HG03571 (cell line): ENCODE measurements at regions not wholly inside any gene's neighbourhood (a gene's known extent, or its start where the extent isn't known, plus 50 kb on each side); places are given as distances from the start of the nearest gene placed in this dataset.

Source experiments
- ATAC-seq: cut with Tn5 transposase; IDR thresholded peaks from one replicate; pipeline ENCODE4 v1.9.1; 2021; ENCODE audit not compliant: unreplicated experiment

- no peak for ATAC-seq
Measured at GRCh38 chr16:64659866-64660265, 462.0 kb downstream of the CDH11 start.

GRCh38 chr16:64657316-64658011 is 464.4 kb downstream of the CDH11 start:
- no peak for ATAC-seq

GRCh38 chr16:64656471-64656870 is 465.4 kb downstream of the CDH11 start:
- ATAC-seq: no peak

- no peak for ATAC-seq
Measured at GRCh38 chr16:64654178-64654577, 467.7 kb downstream of the CDH11 start.

- ATAC-seq: no peak
Measured at GRCh38 chr16:64648282-64648681, 473.6 kb downstream of the CDH11 start.

- ATAC-seq: no peak
Measured at GRCh38 chr16:64641343-64641742, 480.5 kb downstream of the CDH11 start.

- no peak for ATAC-seq
Measured at GRCh38 chr16:64638766-64639165, 483.1 kb downstream of the CDH11 start.

- no peak for ATAC-seq
Measured at GRCh38 chr16:64629622-64630021, 492.2 kb downstream of the CDH11 start.

GRCh38 chr16:64627781-64628180 is 494.1 kb downstream of the CDH11 start:
- ATAC-seq: no peak

- ATAC-seq: no peak
Measured at GRCh38 chr16:64627288-64627687, 494.6 kb downstream of the CDH11 start.

- ATAC-seq: no peak
Measured at GRCh38 chr16:64626776-64627175, 495.1 kb downstream of the CDH11 start.

- no peak for ATAC-seq
Measured at GRCh38 chr16:64621616-64622015, 500.2 kb downstream of the CDH11 start.

- no peak for ATAC-seq
Measured at GRCh38 chr16:64617836-64618476, 503.9 kb downstream of the CDH11 start.

GRCh38 chr16:64615630-64616280 is 506.1 kb downstream of the CDH11 start:
- no peak for ATAC-seq

GRCh38 chr16:64596196-64596595 is 525.7 kb downstream of the CDH11 start:
- no peak for ATAC-seq

GRCh38 chr16:64590513-64590912 is 531.4 kb downstream of the CDH11 start:
- no peak for ATAC-seq

- ATAC-seq: no peak
Measured at GRCh38 chr16:64589836-64590235, 532.0 kb downstream of the CDH11 start.

GRCh38 chr16:64586781-64587180 is 535.1 kb downstream of the CDH11 start:
- no peak for ATAC-seq

- no peak for ATAC-seq
Measured at GRCh38 chr16:64585367-64585766, 536.5 kb downstream of the CDH11 start.

GRCh38 chr16:64580558-64580957 is 541.3 kb downstream of the CDH11 start:
- ATAC-seq: no peak

GRCh38 chr16:64579712-64580111 is 542.2 kb downstream of the CDH11 start:
- no peak for ATAC-seq

- no peak for ATAC-seq
Measured at GRCh38 chr16:64545768-64546167, 576.1 kb downstream of the CDH11 start.
